Activated CD8-positive, alpha-beta T cell treated with anti-CD3 and anti-CD28 coated beads for 36 hours (primary cell): ENCODE measurements at regions not wholly inside any gene's neighbourhood (a gene's known extent, or its start where the extent isn't known, plus 50 kb on each side); places are given as distances from the start of the nearest gene placed in this dataset.

Experiments
- ATAC-seq: fragments of 200-7000 bp; cut with Tn5 transposase; one replicate; pipeline ENCODE4 v1.10.0; 2021; ENCODE audit warnings: mild to moderate bottlenecking, moderate library complexity
- CTCF ChIA-PET: fragments of 350-600 bp; sonication (Branson Sonifier 250); formaldehyde crosslinking; loops from one replicate; lab custom pipeline; 2021; ENCODE audit warnings: antibody characterized with exemption; lab: Charles Lee
- POLR2A ChIA-PET: fragments of 350-600 bp; sonication (Branson Sonifier 250); formaldehyde crosslinking; loops from one replicate; lab custom pipeline; 2021; ENCODE audit warnings: antibody characterized with exemption; lab: Charles Lee
- DNase-seq: peaks from one replicate; pipeline ENCODE4 v3.0.0-alpha.2; 2020
- H3K27ac Mint-ChIP-seq: one replicate; pipeline ENCODE4 v1.8.0; 2021; ENCODE audit warnings: mild to moderate bottlenecking, mixed read lengths
- H3K27me3 Mint-ChIP-seq: one replicate; pipeline ENCODE4 v1.8.0; 2021; ENCODE audit warnings: mixed read lengths
- H3K36me3 Mint-ChIP-seq: one replicate; pipeline ENCODE4 v1.8.0; 2021; ENCODE audit warnings: low read depth, mixed read lengths
- H3K4me1 Mint-ChIP-seq: one replicate; pipeline ENCODE4 v1.8.0; 2021; ENCODE audit warnings: low read depth, mixed read lengths
- H3K4me3 Mint-ChIP-seq: one replicate; pipeline ENCODE4 v1.8.0; 2021; ENCODE audit warnings: mild to moderate bottlenecking, moderate library complexity, mixed read lengths
- H3K9me3 Mint-ChIP-seq: one replicate; pipeline ENCODE4 v1.8.0; 2021; ENCODE audit warnings: mixed read lengths
- CTCF ChIP-seq: fragments of 200-600 bp; IDR thresholded peaks from one replicate; pipeline ENCODE4 v1.8.0; 2022; ENCODE audit warnings: antibody characterized with exemption, mild to moderate bottlenecking
- intact Hi-C: fragments of 100-400 bp; cut with micrococcal nuclease; formaldehyde crosslinking; loops from one replicate; pipeline ENCODE4 v1.10.0; 2022

- Mint-ChIP-seq H3K27me3 (peaks cover 2% of the 10 kb centered on the region), H3K36me3 (no peaks in the 10 kb centered on the region), H3K4me3 (no peak overlapping the region), H3K4me1 (no peaks in the 10 kb centered on the region), H3K27ac (no peak overlapping the region), H3K9me3 (no peaks in the 10 kb centered on the region)
- CTCF ChIA-PET = interaction anchor here (0.9 to 1.5 kb wide), 4 partner anchors 12 to 233 kb away, joined by 3 to 5 read pairs (median 3); no protein-coding TSS in a partner anchor
- TF ChIP-seq CTCF = no peak
- no peak for DNase-seq
- intact Hi-C loops = no loop called here
- POLR2A ChIA-PET = interaction anchor here (1.0 kb wide), 1 partner anchor 53 kb away, joined by 5 read pairs; no protein-coding TSS in a partner anchor
- no peak for ATAC-seq
Observed at GRCh38 chr4:10171055-10171454, 54.5 kb upstream of the WDR1 start.

- no peak for DNase-seq
- Mint-ChIP-seq H3K4me1 (peaks cover 1% of the 10 kb centered on the region), H3K4me3 (no peak overlapping the region), H3K9me3 (no peaks in the 10 kb centered on the region), H3K27me3 (peaks cover 2% of the 10 kb centered on the region), H3K27ac (no peak overlapping the region), H3K36me3 (no peaks in the 10 kb centered on the region)
- ChIA-PET POLR2A (no interaction called here), CTCF (interaction anchor here (1.2 to 1.7 kb wide), 2 partner anchors 11 to 19 kb away, joined by 3 read pairs; no protein-coding TSS in a partner anchor)
- intact Hi-C loops = no loop called here
- no peak for TF ChIP-seq CTCF
- ATAC-seq = no peak
Observed at GRCh38 chr4:10169839-10170387, 53.3 kb upstream of the WDR1 start.

- H3K4me1 Mint-ChIP-seq = peaks cover 2% of the 10 kb centered on the region
- ATAC-seq (no peak), DNase-seq (no peak)
- H3K27me3 Mint-ChIP-seq = peaks cover 2% of the 10 kb centered on the region
- H3K9me3 Mint-ChIP-seq = no peaks in the 10 kb centered on the region
- intact Hi-C loops = no loop called here
- ChIA-PET CTCF (interaction anchor here (1.4 to 1.8 kb wide), 5 partner anchors 13 to 370 kb away, joined by 3 to 5 read pairs (median 4); no protein-coding TSS in a partner anchor), POLR2A (no interaction called here)
- H3K4me3 Mint-ChIP-seq = no peak overlapping the region
- no peak overlapping the region for H3K27ac Mint-ChIP-seq
- no peak for TF ChIP-seq CTCF
- no peaks in the 10 kb centered on the region for H3K36me3 Mint-ChIP-seq
Observed at GRCh38 chr4:10168151-10168550, 51.6 kb upstream of the WDR1 start.

GRCh38 chr4:10167201-10167600, 50.6 kb upstream of the WDR1 start:
- ATAC-seq (no peak), DNase-seq (no peak)
- Mint-ChIP-seq H3K27me3 (peaks cover 2% of the 10 kb centered on the region), H3K27ac (no peak overlapping the region), H3K36me3 (no peaks in the 10 kb centered on the region), H3K4me3 (no peak overlapping the region), H3K4me1 (peaks cover 6% of the 10 kb centered on the region), H3K9me3 (no peaks in the 10 kb centered on the region)
- no peak for TF ChIP-seq CTCF
- intact Hi-C loops = no loop called here
- POLR2A ChIA-PET = no interaction called here
- CTCF ChIA-PET = interaction anchor here (1.7 to 1.8 kb wide), 2 partner anchors 48 to 237 kb away, joined by 3 to 4 read pairs; no protein-coding TSS in a partner anchor
